H9 (cell line): ENCODE measurements at regions not wholly inside any gene's neighbourhood (a gene's known extent, or its start where the extent isn't known, plus 50 kb on each side); places are given as distances from the start of the nearest gene placed in this dataset.

ENCODE experiments used
- DNase-seq: peaks from one replicate; pipeline ENCODE4 v3.0.0-alpha.2; 2017
- H2AFZ ChIP-seq: one replicate; pipeline ENCODE4 v1.6.1; 2013; ENCODE audit warnings: mild to moderate bottlenecking, low read length, control low read depth, moderate library complexity
- H2AK5ac ChIP-seq: 2 replicates; pipeline ENCODE4 v1.6.1; 2013; ENCODE audit warnings: low read length, control low read depth, mixed read lengths; ENCODE audit not compliant: insufficient read length
- H2BK120ac ChIP-seq: one replicate; pipeline ENCODE4 v1.6.1; 2013; ENCODE audit warnings: low read depth, mild to moderate bottlenecking, low read length, control low read depth, inconsistent platforms; ENCODE audit not compliant: poor library complexity, severe bottlenecking
- H2BK12ac ChIP-seq: 2 replicates; pipeline ENCODE4 v1.6.1; 2013; ENCODE audit warnings: low read length, control low read depth, mixed read lengths, low read depth; ENCODE audit not compliant: insufficient read length
- H2BK15ac ChIP-seq: 2 replicates; pipeline ENCODE4 v1.6.1; 2013; ENCODE audit warnings: low read depth, low read length, control low read depth
- H2BK20ac ChIP-seq: one replicate; pipeline ENCODE4 v1.6.1; 2013; ENCODE audit warnings: low read depth, mild to moderate bottlenecking, low read length, control low read depth, inconsistent platforms; ENCODE audit not compliant: poor library complexity, severe bottlenecking
- H2BK5ac ChIP-seq: 2 replicates; pipeline ENCODE4 v1.6.1; 2013; ENCODE audit warnings: low read length, control low read depth, mixed read lengths; ENCODE audit not compliant: insufficient read length
- H3K14ac ChIP-seq: 2 replicates; pipeline ENCODE4 v1.6.1; 2013; ENCODE audit warnings: low read length, control low read depth; ENCODE audit not compliant: insufficient read depth
- H3K18ac ChIP-seq: 2 replicates; pipeline ENCODE4 v1.6.1; 2013; ENCODE audit warnings: low read depth, mild to moderate bottlenecking, mixed read lengths, low read length, control low read depth; ENCODE audit not compliant: insufficient read length
- H3K23ac ChIP-seq: 2 replicates; pipeline ENCODE4 v1.6.1; 2013; ENCODE audit warnings: low read length, control low read depth, mixed read lengths, low read depth; ENCODE audit not compliant: insufficient read length
- H3K23me2 ChIP-seq: 2 replicates; pipeline ENCODE4 v1.6.1; 2013; ENCODE audit warnings: low read depth, mild to moderate bottlenecking, mixed read lengths, low read length, control low read depth; ENCODE audit not compliant: insufficient read length, poor library complexity, severe bottlenecking
- H3K27ac ChIP-seq: 2 replicates; pipeline ENCODE4 v1.5.1; 2013; ENCODE audit warnings: low read length, control low read depth, mixed read lengths, low read depth; ENCODE audit not compliant: insufficient read length
- H3K27me3 ChIP-seq: 2 replicates; pipeline ENCODE4 v1.6.1; 2013; ENCODE audit warnings: low read length, control low read depth, inconsistent platforms; ENCODE audit not compliant: insufficient read depth
- H3K4ac ChIP-seq: 2 replicates; pipeline ENCODE4 v1.6.1; 2013; ENCODE audit warnings: low read depth, mild to moderate bottlenecking, control low read depth, inconsistent platforms, low read length, moderate library complexity
- H3K4me1 ChIP-seq: 2 replicates; pipeline ENCODE4 v1.6.1; 2013; ENCODE audit warnings: low read length, control low read depth, inconsistent platforms; ENCODE audit not compliant: insufficient read depth
- H3K4me2 ChIP-seq: 2 replicates; pipeline ENCODE4 v1.6.1; 2013; ENCODE audit warnings: low read length, control low read depth, mixed read lengths; ENCODE audit not compliant: insufficient read length, insufficient read depth
- H3K56ac ChIP-seq: 2 replicates; pipeline ENCODE4 v1.6.1; 2013; ENCODE audit warnings: low read depth, mild to moderate bottlenecking, mixed read lengths, low read length, control low read depth; ENCODE audit not compliant: insufficient read length
- H3K79me1 ChIP-seq: 2 replicates; pipeline ENCODE4 v1.6.1; 2013; ENCODE audit warnings: low read depth, mild to moderate bottlenecking, moderate library complexity, low read length, control low read depth, inconsistent platforms; ENCODE audit not compliant: insufficient read depth, poor library complexity, severe bottlenecking
- H3K79me2 ChIP-seq: 2 replicates; pipeline ENCODE4 v1.6.1; 2013; ENCODE audit warnings: low read length, control low read depth, inconsistent platforms; ENCODE audit not compliant: insufficient read depth
- H3K9ac ChIP-seq: 2 replicates; pipeline ENCODE4 v1.6.1; 2013; ENCODE audit warnings: low read length, control low read depth, mixed read lengths; ENCODE audit not compliant: insufficient read length; ENCODE audit errors: extremely low read depth
- H3K9me3 ChIP-seq: one replicate; pipeline ENCODE4 v1.6.1; 2013; ENCODE audit warnings: low read depth, low read length, inconsistent platforms; ENCODE audit not compliant: control insufficient read depth
- H3T11ph ChIP-seq: one replicate; pipeline ENCODE4 v1.6.1; 2013; ENCODE audit warnings: mild to moderate bottlenecking, low read length, control low read depth, inconsistent platforms
- H4K20me1 ChIP-seq: one replicate; pipeline ENCODE4 v1.6.1; 2013; ENCODE audit not compliant: control insufficient read depth, insufficient read length, insufficient read depth
- H4K5ac ChIP-seq: 2 replicates; pipeline ENCODE4 v1.6.1; 2013; ENCODE audit warnings: low read depth, mild to moderate bottlenecking, mixed read lengths, low read length, control low read depth; ENCODE audit not compliant: insufficient read length
- H4K8ac ChIP-seq: replicated peaks from 2 replicates; pipeline ENCODE4 v1.6.1; 2013; ENCODE audit warnings: low read length, control low read depth, mixed read lengths, low read depth; ENCODE audit not compliant: insufficient read length
- H4K91ac ChIP-seq: 2 replicates; pipeline ENCODE4 v1.6.1; 2013; ENCODE audit warnings: low read depth, mild to moderate bottlenecking, moderate library complexity, mixed read lengths, low read length, control low read depth; ENCODE audit not compliant: insufficient read length
- H3K27ac Mint-ChIP-seq, 3 experiments: 2 replicates in 2 of 3; 3 replicates in 1 of 3; pipeline ENCODE4 v1.8.0; 2020 to 2021; ENCODE audit warnings: mixed read lengths in 3 of 3, mild to moderate bottlenecking in 1 of 3, moderate library complexity in 1 of 3
- H3K27me3 Mint-ChIP-seq: 2 replicates; pipeline ENCODE4 v1.8.0; 2021; ENCODE audit warnings: low read depth, mild to moderate bottlenecking, moderate library complexity, mixed read lengths
- H3K36me3 Mint-ChIP-seq, 3 experiments: 2 replicates in 2 of 3; 3 replicates in 1 of 3; pipeline ENCODE4 v1.8.0; 2020 to 2021; ENCODE audit warnings: low read depth in 3 of 3, mixed read lengths in 3 of 3; ENCODE audit not compliant: insufficient read depth in 1 of 3
- H3K4me1 Mint-ChIP-seq, 2 experiments: 2 replicates each; pipeline ENCODE4 v1.8.0; 2020; ENCODE audit warnings: mixed read lengths in 2 of 2
- H3K4me3 Mint-ChIP-seq, 2 experiments: 2 replicates in 1 of 2; 3 replicates in 1 of 2; pipeline ENCODE4 v1.8.0; 2020 to 2021; ENCODE audit warnings: mild to moderate bottlenecking in 2 of 2, mixed read lengths in 2 of 2, moderate library complexity in 1 of 2
- H3K9me3 Mint-ChIP-seq, 2 experiments: 2 replicates in 1 of 2; 3 replicates in 1 of 2; pipeline ENCODE4 v1.8.0; 2020; ENCODE audit warnings: mild to moderate bottlenecking in 2 of 2, mixed read lengths in 2 of 2, moderate library complexity in 1 of 2
- CTCF ChIP-seq: fragments of 200-600 bp; sonication (generic); conservative IDR thresholded peaks from 3 replicates; pipeline ENCODE4 v1.8.0; 2021; ENCODE audit warnings: antibody characterized with exemption, mild to moderate bottlenecking
- WGBS: extraction: QIAGEN DNeasy Blood & Tissue Kit; methylation state at CpG from one replicate; pipeline ENCODE4 v1.1.7; 2013; ENCODE audit warnings: missing lambda C conversion rate, low lambda C conversion rate, mixed read lengths; ENCODE audit not compliant: insufficient read length; ENCODE audit errors: extremely low coverage; 5-methylcytosine and 5-hydroxymethylcytosine counted together

GRCh38 chr16:54696522-54696921, 234.1 kb upstream of the IRX5 start:
- no peak overlapping the region for H3K27ac Mint-ChIP-seq
- no peak overlapping the region for H3K27ac ChIP-seq
- H4K5ac ChIP-seq, result no peak overlapping the region

More at GRCh38 chr16:54696522-54696921, 234.1 kb upstream of the IRX5 start:
- Histone ChIP-seq H3K18ac (no peak overlapping the region), H3K9ac (no peak overlapping the region), H2BK15ac (no peak overlapping the region), H3K23ac (no peak overlapping the region), H4K20me1 (no peaks in the 10 kb centered on the region), H3T11ph (no peak overlapping the region), H2BK12ac (no peak overlapping the region), H3K23me2 (no peaks in the 10 kb centered on the region), H3K27me3 (no peaks in the 10 kb centered on the region), H3K4me2 (no peak overlapping the region), H3K79me1 (no peaks in the 10 kb centered on the region), H3K14ac (no peak overlapping the region), H2BK20ac (no peak overlapping the region), H3K79me2 (no peaks in the 10 kb centered on the region), H2AK5ac (no peak overlapping the region), H4K91ac (no peak overlapping the region), H3K56ac (no peak overlapping the region), H2AFZ (no peak overlapping the region), H3K9me3 (no peaks in the 10 kb centered on the region), H2BK120ac (no peak overlapping the region), H4K8ac (no peak overlapping the region), H3K4me1 (no peaks in the 10 kb centered on the region), H2BK5ac (no peak overlapping the region), H3K4ac (no peak overlapping the region)
- Mint-ChIP-seq H3K27me3 (peaks cover 2% of the 10 kb centered on the region; the same call in 1 of the 2 replicates), H3K4me3 (no peak overlapping the region), H3K4me1 (no peaks in the 10 kb centered on the region), H3K36me3 (0 out of 7 replicates have a peak, but pooled peaks cover 0 to 4% (median 0%) of the 10 kb centered on the region in 3 experiments), H3K9me3 (peaks cover 2 to 3% of the 10 kb centered on the region in 2 experiments; a peak in 2 of 5 replicates)
- TF ChIP-seq CTCF, result no peak
- no peak for DNase-seq
- WGBS, result no CpG with 5 or more reads among the region's 8 CpGs
